Keratinocyte (primary cell): ENCODE measurements at regions not wholly inside any gene's neighbourhood (a gene's known extent, or its start where the extent isn't known, plus 50 kb on each side); places are given as distances from the start of the nearest gene placed in this dataset.

Source experiments
- DNase-seq: peaks from one replicate; pipeline ENCODE4 v3.0.0-alpha.2; 2011; ENCODE audit warnings: low read depth, missing footprints, low spot score
- FAIRE-seq: peaks from 2 replicates; lab custom pipeline; 2011; peaks lifted over from hg19 to GRCh38; lab: Jason Lieb, UNC
- H2AFZ ChIP-seq: 2 replicates; pipeline ENCODE4 v1.6.0; 2012; ENCODE audit warnings: low read length, control low read depth, inconsistent platforms; ENCODE audit not compliant: control insufficient read depth
- H3K27ac ChIP-seq: 2 replicates; pipeline ENCODE4 v1.5.1; 2011; ENCODE audit warnings: low read length; ENCODE audit not compliant: control insufficient read depth, insufficient read depth
- H3K27me3 ChIP-seq: 3 replicates; pipeline ENCODE4 v1.6.0; 2011; ENCODE audit warnings: low read length; ENCODE audit not compliant: control insufficient read depth, insufficient read depth; ENCODE audit errors: extremely low read depth
- H3K36me3 ChIP-seq, 2 experiments: 2 replicates in 1 of 2; 3 replicates in 1 of 2; pipeline ENCODE4 v1.5.1; 2011; ENCODE audit warnings: low read length in 2 of 2, mild to moderate bottlenecking in 1 of 2; ENCODE audit not compliant: control insufficient read depth in 2 of 2, insufficient read depth in 2 of 2; ENCODE audit errors: extremely low read depth in 1 of 2
- H3K4me1 ChIP-seq: 3 replicates; pipeline ENCODE4 v1.5.1; 2011; ENCODE audit warnings: low read length; ENCODE audit not compliant: control insufficient read depth, insufficient read depth; ENCODE audit errors: extremely low read depth
- H3K4me2 ChIP-seq: 3 replicates; pipeline ENCODE4 v1.6.0; 2011; ENCODE audit warnings: low read depth, low read length; ENCODE audit not compliant: control insufficient read depth, insufficient read depth; ENCODE audit errors: extremely low read depth
- H3K4me3 ChIP-seq, 3 experiments: fragments of 200-600 bp in 1 of 3; sonication (generic) in 1 of 3; 2 replicates in 2 of 3; 3 replicates in 1 of 3; pipeline ENCODE4 v1.5.1; 2011 to 2016; ENCODE audit warnings: low read length in 3 of 3, mild to moderate bottlenecking in 3 of 3, control low read depth in 2 of 3, inconsistent platforms in 1 of 3, low read depth in 1 of 3, mixed read lengths in 1 of 3, mixed run types in 1 of 3, moderate library complexity in 1 of 3; ENCODE audit not compliant: control insufficient read depth in 2 of 3, insufficient read depth in 2 of 3; ENCODE audit errors: extremely low read depth in 1 of 3
- H3K79me2 ChIP-seq: 2 replicates; pipeline ENCODE4 v1.6.0; 2012; ENCODE audit warnings: low read length; ENCODE audit not compliant: control insufficient read depth, insufficient read depth
- H3K9ac ChIP-seq: 3 replicates; pipeline ENCODE4 v1.6.0; 2011; ENCODE audit warnings: low read length; ENCODE audit not compliant: control insufficient read depth, insufficient read depth; ENCODE audit errors: extremely low read depth
- H3K9me1 ChIP-seq: 3 replicates; pipeline ENCODE4 v1.6.0; 2011; ENCODE audit warnings: low read length; ENCODE audit not compliant: control insufficient read depth, insufficient read depth; ENCODE audit errors: extremely low read depth
- H3K9me3 ChIP-seq: 2 replicates; pipeline ENCODE4 v1.5.1; 2012; ENCODE audit warnings: low read depth, low read length; ENCODE audit not compliant: control insufficient read depth
- H4K20me1 ChIP-seq: 3 replicates; pipeline ENCODE4 v1.6.0; 2011; ENCODE audit warnings: low read length; ENCODE audit not compliant: control insufficient read depth, insufficient read depth; ENCODE audit errors: extremely low read depth
- CTCF ChIP-seq, 3 experiments: IDR thresholded peaks in 1 of 3; conservative IDR thresholded peaks in 1 of 3; optimal IDR thresholded peaks in 1 of 3; 2 replicates in 2 of 3; 3 replicates in 1 of 3; pipeline versions ENCODE3 to v1.5.1; 2011; ENCODE audit warnings: low read length in 3 of 3, mild to moderate bottlenecking in 3 of 3, moderate library complexity in 2 of 3, control low read depth in 1 of 3, inconsistent platforms in 1 of 3; ENCODE audit not compliant: insufficient read depth in 2 of 3; ENCODE audit errors: extremely low read depth in 1 of 3
- EZH2 ChIP-seq: IDR thresholded peaks from one replicate; pipeline ENCODE4 v1.6.1; 2012; ENCODE audit warnings: inconsistent platforms, mild to moderate bottlenecking, low read length, moderate library complexity
- dilution Hi-C: fragments of 300-500 bp; cut with MboI; formaldehyde crosslinking; loops from one replicate; pipeline ENCODE4 v1.7.0; 2020; ENCODE audit warnings: low sequenced_read_pairs; ENCODE audit not compliant: extremely low pct_ligation_motif_present

- FAIRE-seq: no peak
- Histone ChIP-seq H3K9ac (no peak overlapping the region), H4K20me1 (no peaks in the 10 kb centered on the region), H3K4me3 (no peak overlapping the region), H3K4me2 (no peak overlapping the region), H3K36me3 (no peaks in the 10 kb centered on the region), H3K27me3 (no peaks in the 10 kb centered on the region), H3K4me1 (no peaks in the 10 kb centered on the region), H3K9me1 (no peaks in the 10 kb centered on the region), H3K9me3 (no peaks in the 10 kb centered on the region), H3K79me2 (no peaks in the 10 kb centered on the region), H3K27ac (no peak overlapping the region), H2AFZ (no peak overlapping the region)
- TF ChIP-seq CTCF (optimal IDR thresholded peaks at IDR 0.05 in 1 of 3, IDR thresholded peaks at IDR 0.05 in 1 of 3, conservative IDR thresholded peaks at IDR 0.05 in 1 of 3; ENCODE audit: extremely low read depth in 1 of 3, insufficient read depth in 2 of 3, low read length in 3 of 3) (no peak), EZH2 (no peak)
- dilution Hi-C loops: no loop called here
- no peak for DNase-seq
These were observed 189.7 kb downstream of the MEX3B start for GRCh38 chr15:81856001-81856633.

GRCh38 chr15:81853150-81853748 lies 192.6 kb downstream of the MEX3B start:
- Histone ChIP-seq H2AFZ (no peak overlapping the region), H3K27ac (no peak overlapping the region), H3K36me3 (no peaks in the 10 kb centered on the region), H3K9me1 (no peaks in the 10 kb centered on the region), H3K4me1 (no peaks in the 10 kb centered on the region), H3K79me2 (no peaks in the 10 kb centered on the region), H3K4me2 (no peak overlapping the region), H3K9me3 (no peaks in the 10 kb centered on the region), H3K27me3 (no peaks in the 10 kb centered on the region), H3K4me3 (no peak overlapping the region), H4K20me1 (no peaks in the 10 kb centered on the region), H3K9ac (no peak overlapping the region)
- DNase-seq (no peak), FAIRE-seq (no peak)
- TF ChIP-seq CTCF (optimal IDR thresholded peaks at IDR 0.05 in 1 of 3, IDR thresholded peaks at IDR 0.05 in 1 of 3, conservative IDR thresholded peaks at IDR 0.05 in 1 of 3; ENCODE audit: extremely low read depth in 1 of 3, insufficient read depth in 2 of 3, low read length in 3 of 3) (no peak), EZH2 (no peak)
- dilution Hi-C loops: no loop called here
